ENCODE measurements at regions not wholly inside any gene's neighbourhood (a gene's known extent, or its start where the extent isn't known, plus 50 kb on each side); places are given as distances from the start of the nearest gene placed in this dataset.

GRCh38 chr3:176595307-176595706 is 602.0 kb downstream of the TBL1XR1 start:
- no peak for ATAC-seq
- intact Hi-C loops (cut with micrococcal nuclease) = no loop called here
- DNase-seq = no peak

GRCh38 chr3:176590722-176591121 is 606.6 kb downstream of the TBL1XR1 start:
- DNase-seq (no peak), ATAC-seq (no peak)
- intact Hi-C loops (cut with micrococcal nuclease) = no loop called here

- DNase-seq = no peak
- intact Hi-C loops (cut with micrococcal nuclease) = no loop called here
- ATAC-seq = no peak
These were observed 610.2 kb downstream of the TBL1XR1 start for GRCh38 chr3:176587089-176587488.

- DNase-seq = no peak
- intact Hi-C loops (cut with micrococcal nuclease) = no loop called here
- no peak for ATAC-seq
These were observed 612.7 kb downstream of the TBL1XR1 start for GRCh38 chr3:176584413-176585176.

- intact Hi-C loops (cut with micrococcal nuclease) = no loop called here
- ATAC-seq = no peak
These were observed 613.3 kb downstream of the TBL1XR1 start for GRCh38 chr3:176583956-176584355.

GRCh38 chr3:176581589-176581988 is 615.7 kb downstream of the TBL1XR1 start:
- no peak for ATAC-seq
- intact Hi-C loops (cut with micrococcal nuclease) = no loop called here
- no peak for DNase-seq

More at GRCh38 chr3:176583956-176584355, 613.3 kb downstream of the TBL1XR1 start:
- DNase-seq = no peak

- intact Hi-C loops (cut with micrococcal nuclease) = no loop called here
- ATAC-seq (no peak), DNase-seq (no peak)
These were observed 617.5 kb downstream of the TBL1XR1 start for GRCh38 chr3:176579711-176580185.

- intact Hi-C loops (cut with micrococcal nuclease) = no loop called here
- no peak for DNase-seq
- ATAC-seq = no peak
These were observed 619.0 kb downstream of the TBL1XR1 start for GRCh38 chr3:176578316-176578715.

GRCh38 chr3:176577447-176577846 is 619.8 kb downstream of the TBL1XR1 start:
- ATAC-seq (no peak), DNase-seq (no peak)

GRCh38 chr3:176574786-176575185 is 622.5 kb downstream of the TBL1XR1 start:
- DNase-seq (no peak), ATAC-seq (no peak)
- intact Hi-C loops (cut with micrococcal nuclease) = no loop called here

More at GRCh38 chr3:176577447-176577846, 619.8 kb downstream of the TBL1XR1 start:
- intact Hi-C loops (cut with micrococcal nuclease) = no loop called here

GRCh38 chr3:176571926-176572325 is 625.4 kb downstream of the TBL1XR1 start:
- ATAC-seq (no peak), DNase-seq (no peak)
- intact Hi-C loops (cut with micrococcal nuclease) = no loop called here

- DNase-seq = no peak
- intact Hi-C loops (cut with micrococcal nuclease) = no loop called here
- no peak for ATAC-seq
These were observed 626.3 kb downstream of the TBL1XR1 start for GRCh38 chr3:176570992-176571391.

- DNase-seq = no peak
- intact Hi-C loops (cut with micrococcal nuclease) = no loop called here
- no peak for ATAC-seq
These were observed 629.1 kb downstream of the TBL1XR1 start for GRCh38 chr3:176568189-176568588.

GRCh38 chr3:176566757-176567156 is 630.5 kb downstream of the TBL1XR1 start:
- no peak for ATAC-seq
- intact Hi-C loops (cut with micrococcal nuclease) = no loop called here
- no peak for DNase-seq

GRCh38 chr3:176562331-176562730 is 635.0 kb downstream of the TBL1XR1 start:
- intact Hi-C loops (cut with micrococcal nuclease) = no loop called here
- ATAC-seq = no peak
- no peak for DNase-seq

- ATAC-seq (no peak), DNase-seq (no peak)
- intact Hi-C loops (cut with micrococcal nuclease) = no loop called here
These were observed 635.5 kb downstream of the TBL1XR1 start for GRCh38 chr3:176561826-176562225.

- no peak for ATAC-seq
- DNase-seq = no peak
- intact Hi-C loops (cut with micrococcal nuclease) = no loop called here
These were observed 642.3 kb downstream of the TBL1XR1 start for GRCh38 chr3:176554791-176555654.

GRCh38 chr3:176554264-176554663 is 643.0 kb downstream of the TBL1XR1 start:
- ATAC-seq = no peak
- intact Hi-C loops (cut with micrococcal nuclease) = no loop called here
- DNase-seq = no peak

GRCh38 chr3:176526942-176527341 is 670.3 kb downstream of the TBL1XR1 start:
- DNase-seq (no peak), ATAC-seq (no peak)
- intact Hi-C loops (cut with micrococcal nuclease) = no loop called here

- DNase-seq (no peak), ATAC-seq (no peak)
- intact Hi-C loops (cut with micrococcal nuclease) = no loop called here
These were observed 671.1 kb downstream of the TBL1XR1 start for GRCh38 chr3:176526225-176526624.

Measured in left ventricle myocardium superior (tissue), 1 donor.